GM23248 (cell line): ENCODE measurements at regions not wholly inside any gene's neighbourhood (a gene's known extent, or its start where the extent isn't known, plus 50 kb on each side); places are given as distances from the start of the nearest gene placed in this dataset.

Source experiments
- DNase-seq: peaks from one replicate; pipeline ENCODE4 v3.0.0-alpha.2; 2015
- H2AFZ ChIP-seq: fragments of 200-600 bp; sonication (generic); 2 replicates; pipeline ENCODE4 v1.6.1; 2016; ENCODE audit warnings: antibody characterized with exemption
- H3F3A ChIP-seq: fragments of 200-600 bp; sonication (generic); 2 replicates; pipeline ENCODE4 v1.6.1; 2016; ENCODE audit warnings: mild to moderate bottlenecking, antibody characterized with exemption, mixed run types; ENCODE audit not compliant: insufficient read depth
- H3K27ac ChIP-seq: fragments of 200-600 bp; sonication (generic); 2 replicates; pipeline ENCODE4 v1.5.1; 2016; ENCODE audit warnings: mild to moderate bottlenecking
- H3K27me3 ChIP-seq: fragments of 200-600 bp; sonication (generic); replicated peaks from 2 replicates; pipeline ENCODE4 v1.6.1; 2016; ENCODE audit warnings: mild to moderate bottlenecking; ENCODE audit not compliant: insufficient read depth
- H3K36me3 ChIP-seq: fragments of 200-600 bp; sonication (generic); 2 replicates; pipeline ENCODE4 v1.6.1; 2016; ENCODE audit warnings: low read depth, mild to moderate bottlenecking
- H3K4me1 ChIP-seq: fragments of 200-600 bp; sonication (generic); 2 replicates; pipeline ENCODE4 v1.6.1; 2016; ENCODE audit warnings: mild to moderate bottlenecking; ENCODE audit not compliant: insufficient read depth
- H3K4me2 ChIP-seq: fragments of 200-600 bp; sonication (generic); one replicate; pipeline ENCODE4 v1.6.1; 2016; ENCODE audit warnings: mild to moderate bottlenecking; ENCODE audit not compliant: unreplicated experiment
- H3K4me3 ChIP-seq: fragments of 200-600 bp; sonication (generic); 2 replicates; pipeline ENCODE4 v1.5.1; 2016; ENCODE audit warnings: mild to moderate bottlenecking
- H3K79me2 ChIP-seq: fragments of 200-600 bp; sonication (generic); 2 replicates; pipeline ENCODE4 v1.6.1; 2016; ENCODE audit warnings: mild to moderate bottlenecking; ENCODE audit not compliant: insufficient read depth
- H3K9ac ChIP-seq: fragments of 200-600 bp; sonication (generic); 2 replicates; pipeline ENCODE4 v1.6.1; 2016; ENCODE audit warnings: mild to moderate bottlenecking
- H3K9me2 ChIP-seq: fragments of 200-600 bp; sonication (generic); 2 replicates; pipeline ENCODE4 v1.6.1; 2016; ENCODE audit warnings: mixed run types, mild to moderate bottlenecking, moderate library complexity; ENCODE audit not compliant: insufficient read depth
- H3K9me3 ChIP-seq: fragments of 200-600 bp; sonication (generic); one replicate; pipeline ENCODE4 v1.6.1; 2017; ENCODE audit warnings: low read depth
- H4K20me1 ChIP-seq: fragments of 200-600 bp; sonication (generic); 2 replicates; pipeline ENCODE4 v1.6.0; 2016; ENCODE audit not compliant: insufficient read depth
- EZH2 ChIP-seq: fragments of 200-600 bp; sonication (generic); IDR thresholded peaks from 2 replicates; pipeline ENCODE4 v1.6.1; 2018; ENCODE audit warnings: antibody characterized with exemption, mild to moderate bottlenecking; ENCODE audit not compliant: insufficient read depth, poor library complexity, severe bottlenecking
- EZH2phosphoT487 ChIP-seq: fragments of 200-600 bp; sonication (generic); IDR thresholded peaks from 2 replicates; pipeline ENCODE4 v1.6.1; 2018; ENCODE audit warnings: antibody characterized with exemption, moderate library complexity, mild to moderate bottlenecking, low read depth; ENCODE audit not compliant: insufficient read depth
- WGBS, 2 experiments: methylation state at CpG; one replicate each; pipeline ENCODE4 v1.1.6; 2015 to 2017; ENCODE audit warnings: low lambda C conversion rate in 2 of 2, low coverage in 1 of 2; ENCODE audit errors: missing lambda C conversion rate in 2 of 2; 5-methylcytosine and 5-hydroxymethylcytosine counted together
- in situ Hi-C: fragments of 300-500 bp; cut with MboI; formaldehyde crosslinking; loops from 2 replicates; pipeline ENCODE4 v1.15.0; 2020

DNA sequence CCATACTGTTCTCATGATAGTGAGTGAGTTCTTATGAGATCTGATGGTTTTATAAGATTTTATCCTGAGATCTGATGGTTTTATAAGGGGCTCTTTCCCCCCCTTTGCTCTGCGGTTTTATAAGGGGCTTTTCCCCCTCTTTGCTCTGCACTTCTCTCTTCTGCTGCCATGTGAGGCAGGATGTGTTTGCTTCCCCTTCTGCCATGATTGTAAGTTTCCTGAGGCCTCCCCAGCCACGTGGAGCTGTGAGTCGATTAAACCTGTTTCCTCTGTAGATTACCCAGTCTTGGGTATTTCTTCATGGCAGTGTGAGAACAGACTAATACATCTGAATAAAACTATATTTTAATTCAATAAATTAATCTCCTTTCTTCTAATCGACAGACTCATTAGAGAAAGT is 64.9 kb upstream of the ZSWIM6 start:
- no peak for TF ChIP-seq EZH2phosphoT487
- no peak for TF ChIP-seq EZH2
- Histone ChIP-seq H3K27ac (no peak overlapping the region), H3K9ac (no peak overlapping the region), H3K9me3 (no peaks in the 10 kb centered on the region), H3F3A (no peaks in the 10 kb centered on the region), H3K9me2 (no peaks in the 10 kb centered on the region), H2AFZ (no peak overlapping the region), H3K27me3 (no peaks in the 10 kb centered on the region), H3K79me2 (no peaks in the 10 kb centered on the region), H3K4me3 (no peak overlapping the region), H3K4me1 (no peaks in the 10 kb centered on the region), H4K20me1 (no peaks in the 10 kb centered on the region), H3K36me3 (no peaks in the 10 kb centered on the region), H3K4me2 (no peak overlapping the region)
- no peak for DNase-seq
- 48% methylated on average over 4 of the region's 4 CpGs for WGBS, 2 experiments
- in situ Hi-C loops = no loop called here

DNA sequence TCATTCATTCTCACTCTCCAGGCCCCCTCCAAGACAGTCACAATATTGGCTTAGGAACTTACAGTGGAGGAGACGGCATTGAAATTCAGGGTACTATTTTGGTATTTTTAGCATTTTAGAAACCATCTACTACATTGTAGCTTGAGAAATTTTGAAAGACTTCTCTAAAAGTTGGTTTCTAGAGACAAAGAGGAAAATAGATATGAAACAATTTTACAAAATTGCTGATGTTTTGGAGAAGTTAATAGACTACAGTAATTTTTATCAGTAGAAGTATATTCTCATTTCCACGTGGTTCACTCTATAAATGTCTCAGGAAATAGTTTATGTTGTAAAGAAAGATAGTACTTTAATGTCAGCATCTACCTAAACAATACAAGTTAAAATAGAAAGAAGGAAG is 63.2 kb upstream of the ZSWIM6 start:
- Histone ChIP-seq H3K9me3 (no peaks in the 10 kb centered on the region), H3K4me2 (no peak overlapping the region), H3K36me3 (no peaks in the 10 kb centered on the region), H3K4me1 (no peaks in the 10 kb centered on the region), H3K79me2 (no peaks in the 10 kb centered on the region), H3K27ac (no peak overlapping the region), H3K9me2 (no peaks in the 10 kb centered on the region), H3K9ac (no peak overlapping the region), H2AFZ (no peak overlapping the region), H4K20me1 (no peaks in the 10 kb centered on the region), H3F3A (no peaks in the 10 kb centered on the region), H3K27me3 (no peaks in the 10 kb centered on the region), H3K4me3 (no peak overlapping the region)
- DNase-seq = no peak
- TF ChIP-seq EZH2 (no peak), EZH2phosphoT487 (no peak)
- WGBS, 2 experiments = 53 to 57% methylated on average over 2 of the region's 2 CpGs
- in situ Hi-C loops = no loop called here

DNA sequence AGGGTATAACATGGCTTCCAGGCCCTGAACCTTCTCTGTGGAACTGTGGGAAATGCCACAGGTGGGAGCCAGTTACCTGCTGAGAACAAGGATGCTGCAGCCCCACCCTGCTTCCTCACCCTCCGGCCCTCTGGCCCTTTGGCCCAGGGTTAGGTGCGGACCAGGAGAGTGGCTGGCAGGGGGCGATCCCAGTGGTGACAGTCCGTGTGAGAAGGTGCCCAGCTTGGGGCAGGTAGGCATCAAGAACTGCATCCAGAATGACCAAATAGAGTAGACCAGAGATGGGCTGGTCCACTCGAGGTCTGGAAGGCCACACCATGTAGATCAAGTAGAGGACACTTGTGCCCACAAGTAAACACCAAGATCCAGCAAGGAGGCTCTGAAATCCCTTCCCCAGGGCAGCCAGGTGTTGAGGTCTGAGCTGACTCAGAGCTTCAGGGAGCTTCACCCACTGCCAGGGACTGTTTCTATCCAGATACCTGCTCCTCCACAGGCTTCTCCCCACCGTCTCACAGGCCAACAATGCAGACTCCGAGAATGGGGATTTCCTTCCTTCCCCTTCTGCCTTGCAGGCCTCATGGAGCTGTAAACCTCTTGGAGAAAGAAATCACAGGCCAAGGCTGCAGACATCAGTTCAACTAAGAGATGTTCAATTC is 61.4 kb upstream of the ZSWIM6 start:
- Histone ChIP-seq H3K4me1 (peaks cover 11% of the 10 kb centered on the region), H3K79me2 (no peaks in the 10 kb centered on the region), H3K4me3 (no peak overlapping the region), H3K27me3 (no peaks in the 10 kb centered on the region), H3K4me2 (no peak overlapping the region), H3F3A (no peaks in the 10 kb centered on the region), H3K36me3 (no peaks in the 10 kb centered on the region), H3K9me2 (no peaks in the 10 kb centered on the region), H3K27ac (no peak overlapping the region), H4K20me1 (no peaks in the 10 kb centered on the region), H2AFZ (no peak overlapping the region), H3K9ac (no peak overlapping the region), H3K9me3 (no peaks in the 10 kb centered on the region)
- in situ Hi-C loops = no loop called here
- no peak for DNase-seq
- TF ChIP-seq EZH2 (no peak), EZH2phosphoT487 (no peak)
- 72 to 77% methylated on average over 7 of the region's 7 CpGs for WGBS, 2 experiments

DNA sequence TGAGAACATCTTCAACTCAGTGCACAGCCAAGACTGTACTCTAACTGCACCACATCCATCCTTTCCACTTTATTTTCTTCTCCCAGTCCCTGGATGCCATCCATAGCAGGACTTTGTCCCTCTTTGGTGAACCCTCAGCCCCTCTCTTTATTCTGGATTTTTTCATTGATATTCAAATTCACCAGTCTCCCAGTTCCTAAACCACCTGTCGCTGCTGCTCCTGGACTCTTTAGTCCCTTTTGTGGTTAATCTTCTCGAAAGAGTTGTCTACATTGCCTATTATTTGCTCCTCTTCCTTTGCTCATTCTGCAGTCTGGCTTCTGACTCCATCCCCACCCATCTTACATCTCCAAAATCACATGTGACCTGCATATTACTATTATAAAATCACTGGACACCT is 59.4 kb upstream of the ZSWIM6 start:
- Histone ChIP-seq H3K4me3 (no peak overlapping the region), H3K79me2 (no peaks in the 10 kb centered on the region), H3K36me3 (no peaks in the 10 kb centered on the region), H2AFZ (no peak overlapping the region), H3K4me1 (peaks cover 16% of the 10 kb centered on the region), H3K4me2 (no peak overlapping the region), H3F3A (0 out of 2 replicates have a peak, but pooled peaks cover 4% of the 10 kb centered on the region), H3K9me3 (no peaks in the 10 kb centered on the region), H3K27ac (no peak overlapping the region), H3K9me2 (no peaks in the 10 kb centered on the region), H3K9ac (no peak overlapping the region), H3K27me3 (no peaks in the 10 kb centered on the region), H4K20me1 (no peaks in the 10 kb centered on the region)
- 49 to 69% methylated on average over 2 of the region's 2 CpGs for WGBS, 2 experiments
- in situ Hi-C loops = no loop called here
- no peak for TF ChIP-seq EZH2
- TF ChIP-seq EZH2phosphoT487 = no peak
- DNase-seq = no peak
